SK-N-SH treated with all-trans-retinoic acid at 6 μM for 48 hours (cell line): ENCODE measurements at regions not wholly inside any gene's neighbourhood (a gene's known extent, or its start where the extent isn't known, plus 50 kb on each side); places are given as distances from the start of the nearest gene placed in this dataset.
"Not testable (repeated sequence)": the region's sequence is repeated elsewhere in the genome, so short reads cannot be mapped to it uniquely, and the experiment has no call there.

ENCODE experiments used
- ATAC-seq: fragments of 200-7000 bp; cut with Tn5 transposase; 3 replicates; pipeline ENCODE4 v1.9.1; 2020; ENCODE audit warnings: mild to moderate bottlenecking, moderate library complexity
- ARNTL ChIP-seq: fragments of 450-650 bp; formaldehyde crosslinking; IDR thresholded peaks from 2 replicates; pipeline ENCODE4 v1.5.0; 2020; ENCODE audit warnings: low read depth, mild to moderate bottlenecking, moderate library complexity, borderline replicate concordance
- BACH2 ChIP-seq: fragments of 250-450 bp; sonication (Bioruptor Pico); IDR thresholded peaks from 2 replicates; pipeline ENCODE4 v1.9.0; 2021; ENCODE audit warnings: mild to moderate bottlenecking, borderline replicate concordance
- CREB5 ChIP-seq: fragments of 250-450 bp; sonication (Bioruptor Pico); IDR thresholded peaks from 2 replicates; pipeline ENCODE4 v1.5.1; 2020; ENCODE audit warnings: low read depth, mild to moderate bottlenecking, moderate library complexity
- CSDC2 ChIP-seq: fragments of 250-450 bp; sonication (Bioruptor Pico); IDR thresholded peaks from 2 replicates; pipeline ENCODE4 v1.5.0; 2020; ENCODE audit warnings: mild to moderate bottlenecking, moderate library complexity
- CSRNP3 ChIP-seq: fragments of 250-450 bp; sonication (Bioruptor Pico); IDR thresholded peaks from 2 replicates; pipeline ENCODE4 v1.5.1; 2021; ENCODE audit warnings: mild to moderate bottlenecking, moderate library complexity
- ESRRG ChIP-seq: fragments of 250-450 bp; sonication (Bioruptor Pico); IDR thresholded peaks from 2 replicates; pipeline ENCODE4 v1.6.1; 2021; ENCODE audit warnings: mild to moderate bottlenecking
- GLIS3 ChIP-seq: fragments of 250-450 bp; sonication (Bioruptor Pico); IDR thresholded peaks from 2 replicates; pipeline ENCODE4 v1.5.0; 2020; ENCODE audit warnings: mild to moderate bottlenecking, moderate library complexity
- ISL1 ChIP-seq: fragments of 250-450 bp; sonication (Bioruptor Pico); IDR thresholded peaks from 2 replicates; pipeline ENCODE4 v2.1.2; 2022; ENCODE audit warnings: mild to moderate bottlenecking, moderate library complexity
- OSR1 ChIP-seq: fragments of 250-450 bp; sonication (Bioruptor Pico); IDR thresholded peaks from 2 replicates; pipeline ENCODE4 v1.8.0; 2022; ENCODE audit warnings: moderate library complexity, mild to moderate bottlenecking, inconsistent platforms
- PATZ1 ChIP-seq: fragments of 250-450 bp; sonication (Bioruptor Pico); IDR thresholded peaks from 2 replicates; pipeline ENCODE4 v1.8.0; 2020; ENCODE audit warnings: mild to moderate bottlenecking, moderate library complexity, borderline replicate concordance
- RARB ChIP-seq: fragments of 250-450 bp; sonication (Bioruptor Pico); IDR thresholded peaks from 2 replicates; pipeline ENCODE4 v1.8.0; 2021; ENCODE audit warnings: mild to moderate bottlenecking, moderate library complexity
- TCF4 ChIP-seq: fragments of 250-450 bp; sonication (Bioruptor Pico); IDR thresholded peaks from 2 replicates; pipeline ENCODE4 v1.8.0; 2021; ENCODE audit warnings: mild to moderate bottlenecking, moderate library complexity, borderline replicate concordance
- TOX ChIP-seq: fragments of 250-450 bp; sonication (Bioruptor Pico); IDR thresholded peaks from 2 replicates; pipeline ENCODE4 v1.8.0; 2021; ENCODE audit warnings: mild to moderate bottlenecking, moderate library complexity, borderline replicate concordance
- ZC3H10 ChIP-seq: fragments of 250-450 bp; sonication (Bioruptor Pico); IDR thresholded peaks from 2 replicates; pipeline ENCODE4 v1.5.1; 2021; ENCODE audit warnings: mild to moderate bottlenecking, moderate library complexity
- ZFP3 ChIP-seq: fragments of 250-450 bp; sonication (Bioruptor Pico); IDR thresholded peaks from 2 replicates; pipeline ENCODE4 v1.5.0; 2020; ENCODE audit warnings: mild to moderate bottlenecking, moderate library complexity
- ZFP30 ChIP-seq: fragments of 450-650 bp; formaldehyde crosslinking; IDR thresholded peaks from 2 replicates; pipeline ENCODE4 v1.5.0; 2022; ENCODE audit warnings: mild to moderate bottlenecking, moderate library complexity
- ZNF565 ChIP-seq: fragments of 450-650 bp; formaldehyde crosslinking; conservative IDR thresholded peaks from 2 replicates; pipeline ENCODE4 v1.5.0; 2020; ENCODE audit warnings: low read depth, mild to moderate bottlenecking, moderate library complexity
- ZNF70 ChIP-seq: fragments of 450-650 bp; formaldehyde crosslinking; IDR thresholded peaks from 2 replicates; pipeline ENCODE4 v1.5.0; 2020; ENCODE audit warnings: mild to moderate bottlenecking, moderate library complexity
- ZNF8 ChIP-seq: fragments of 450-650 bp; formaldehyde crosslinking; IDR thresholded peaks from 2 replicates; pipeline ENCODE4 v1.5.0; 2020; ENCODE audit warnings: mild to moderate bottlenecking, moderate library complexity
- TF ChIP-seq, protein P1 (sequence below): fragments of 250-450 bp; sonication (Bioruptor Pico); IDR thresholded peaks from 2 replicates; pipeline ENCODE4 v1.8.0; 2021; ENCODE audit warnings: low read depth, mild to moderate bottlenecking, moderate library complexity, borderline replicate concordance
- TF ChIP-seq, protein P2 (sequence below): fragments of 250-450 bp; sonication (Bioruptor Pico); IDR thresholded peaks from 2 replicates; pipeline ENCODE4 v1.5.0; 2020; ENCODE audit warnings: mild to moderate bottlenecking, moderate library complexity

DNA sequence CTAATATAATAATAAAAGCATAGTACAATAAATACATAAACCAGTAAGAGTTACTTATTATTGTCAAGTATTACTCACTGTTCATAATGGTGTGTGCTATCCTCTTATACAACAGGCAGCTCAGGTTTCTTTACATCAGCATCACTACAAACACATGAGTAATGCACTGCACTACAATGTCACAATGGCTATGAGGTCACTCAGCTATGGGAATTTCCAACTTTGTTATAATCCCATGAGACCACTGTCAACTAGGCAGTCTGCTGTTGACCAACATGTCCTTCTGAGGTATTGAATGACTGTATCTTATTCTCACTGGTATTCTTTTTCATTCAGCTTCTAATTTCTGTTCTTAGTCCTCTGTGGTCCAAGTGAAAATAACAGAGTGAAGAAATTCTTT is 250.4 kb upstream of the DSEL start (continued):
- TF ChIP-seq PATZ1 (CRISPR knock-in tag) = no peak

DNA sequence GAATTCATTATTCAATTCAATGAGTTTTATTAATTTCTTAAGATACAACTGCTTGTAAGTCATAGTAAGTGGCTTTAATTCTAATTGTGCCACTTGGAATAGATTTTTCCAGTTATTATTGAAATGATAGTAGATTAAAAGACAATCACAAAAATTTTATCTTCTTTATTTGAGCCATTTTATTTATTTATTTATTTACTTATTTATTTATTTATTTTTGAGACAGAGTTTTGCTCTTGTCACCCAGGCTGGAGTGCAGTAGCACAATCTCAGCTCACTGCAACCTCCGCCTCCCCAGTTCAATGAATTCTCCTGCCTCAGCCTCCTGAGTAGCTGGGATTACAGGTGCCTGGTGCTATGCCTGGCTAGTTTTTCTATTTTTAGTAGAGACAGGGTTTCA is 235.7 kb upstream of the DSEL start:
- ATAC-seq = not testable (repeated sequence)

DNA sequence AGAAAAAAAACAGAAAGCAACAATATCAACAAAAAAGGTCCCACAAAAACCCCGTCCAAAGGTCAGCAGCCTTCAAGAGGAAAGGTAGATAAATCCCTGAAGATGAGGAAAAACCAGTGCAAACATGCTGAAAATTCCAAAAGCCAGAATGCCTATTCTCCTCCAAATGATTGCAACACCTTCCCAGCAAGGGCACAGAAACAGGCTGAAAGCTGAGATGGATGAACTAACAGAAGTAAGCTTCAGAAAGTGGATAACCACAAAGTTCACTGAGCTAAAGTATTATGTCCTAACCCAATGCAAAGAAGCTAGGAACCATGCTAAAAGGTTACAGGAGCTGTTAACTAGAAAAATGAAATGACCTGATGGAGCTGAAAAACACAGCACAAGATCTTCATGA is 226.4 kb upstream of the DSEL start:
- ATAC-seq = no peak
- TF ChIP-seq BACH2 (CRISPR knock-in tag) (no peak), TOX (CRISPR knock-in tag) (no peak)

- TF ChIP-seq GLIS3 (CRISPR knock-in tag) (no peak), ISL1 (CRISPR knock-in tag) (no peak), PATZ1 (CRISPR knock-in tag) (no peak), ARNTL (CRISPR knock-in tag) (no peak), ZNF70 (no peak)
- ATAC-seq = no peak
These were observed 226.0 kb upstream of the DSEL start for GRCh38 chr18:67742525-67742924.

GRCh38 chr18:67735506-67735905 is 219.0 kb upstream of the DSEL start:
- ATAC-seq = no peak
- TF ChIP-seq ZC3H10 = no peak
- TF ChIP-seq, protein P1, sequence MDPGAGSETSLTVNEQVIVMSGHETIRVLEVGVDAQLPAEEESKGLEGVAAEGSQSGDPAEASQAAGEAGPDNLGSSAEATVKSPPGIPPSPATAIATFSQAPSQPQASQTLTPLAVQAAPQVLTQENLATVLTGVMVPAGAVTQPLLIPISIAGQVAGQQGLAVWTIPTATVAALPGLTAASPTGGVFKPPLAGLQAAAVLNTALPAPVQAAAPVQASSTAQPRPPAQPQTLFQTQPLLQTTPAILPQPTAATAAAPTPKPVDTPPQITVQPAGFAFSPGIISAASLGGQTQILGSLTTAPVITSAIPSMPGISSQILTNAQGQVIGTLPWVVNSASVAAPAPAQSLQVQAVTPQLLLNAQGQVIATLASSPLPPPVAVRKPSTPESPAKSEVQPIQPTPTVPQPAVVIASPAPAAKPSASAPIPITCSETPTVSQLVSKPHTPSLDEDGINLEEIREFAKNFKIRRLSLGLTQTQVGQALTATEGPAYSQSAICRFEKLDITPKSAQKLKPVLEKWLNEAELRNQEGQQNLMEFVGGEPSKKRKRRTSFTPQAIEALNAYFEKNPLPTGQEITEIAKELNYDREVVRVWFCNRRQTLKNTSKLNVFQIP (CRISPR knock-in tag) = no peak
- TF ChIP-seq PATZ1 (CRISPR knock-in tag) = no peak
- no peak for TF ChIP-seq ESRRG
- TF ChIP-seq, protein P2, sequence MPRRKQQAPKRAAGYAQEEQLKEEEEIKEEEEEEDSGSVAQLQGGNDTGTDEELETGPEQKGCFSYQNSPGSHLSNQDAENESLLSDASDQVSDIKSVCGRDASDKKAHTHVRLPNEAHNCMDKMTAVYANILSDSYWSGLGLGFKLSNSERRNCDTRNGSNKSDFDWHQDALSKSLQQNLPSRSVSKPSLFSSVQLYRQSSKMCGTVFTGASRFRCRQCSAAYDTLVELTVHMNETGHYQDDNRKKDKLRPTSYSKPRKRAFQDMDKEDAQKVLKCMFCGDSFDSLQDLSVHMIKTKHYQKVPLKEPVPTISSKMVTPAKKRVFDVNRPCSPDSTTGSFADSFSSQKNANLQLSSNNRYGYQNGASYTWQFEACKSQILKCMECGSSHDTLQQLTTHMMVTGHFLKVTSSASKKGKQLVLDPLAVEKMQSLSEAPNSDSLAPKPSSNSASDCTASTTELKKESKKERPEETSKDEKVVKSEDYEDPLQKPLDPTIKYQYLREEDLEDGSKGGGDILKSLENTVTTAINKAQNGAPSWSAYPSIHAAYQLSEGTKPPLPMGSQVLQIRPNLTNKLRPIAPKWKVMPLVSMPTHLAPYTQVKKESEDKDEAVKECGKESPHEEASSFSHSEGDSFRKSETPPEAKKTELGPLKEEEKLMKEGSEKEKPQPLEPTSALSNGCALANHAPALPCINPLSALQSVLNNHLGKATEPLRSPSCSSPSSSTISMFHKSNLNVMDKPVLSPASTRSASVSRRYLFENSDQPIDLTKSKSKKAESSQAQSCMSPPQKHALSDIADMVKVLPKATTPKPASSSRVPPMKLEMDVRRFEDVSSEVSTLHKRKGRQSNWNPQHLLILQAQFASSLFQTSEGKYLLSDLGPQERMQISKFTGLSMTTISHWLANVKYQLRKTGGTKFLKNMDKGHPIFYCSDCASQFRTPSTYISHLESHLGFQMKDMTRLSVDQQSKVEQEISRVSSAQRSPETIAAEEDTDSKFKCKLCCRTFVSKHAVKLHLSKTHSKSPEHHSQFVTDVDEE (CRISPR knock-in tag) = no peak
- no peak for TF ChIP-seq RARB (CRISPR knock-in tag)
- TF ChIP-seq GLIS3 (CRISPR knock-in tag) = no peak
- no peak for TF ChIP-seq ZFP3 (CRISPR knock-in tag)
- TF ChIP-seq ZNF565 (CRISPR knock-in tag) = no peak
- TF ChIP-seq OSR1 (CRISPR knock-in tag) = no peak
- TF ChIP-seq TCF4 (CRISPR knock-in tag) = no peak
- TF ChIP-seq ISL1 (CRISPR knock-in tag) = no peak
- TF ChIP-seq CSRNP3 (CRISPR knock-in tag) = no peak
- TF ChIP-seq ZNF8 (CRISPR knock-in tag) = no peak
- TF ChIP-seq TOX (CRISPR knock-in tag) = no peak
- no peak for TF ChIP-seq CREB5 (CRISPR knock-in tag)
- no peak for TF ChIP-seq BACH2 (CRISPR knock-in tag)
- TF ChIP-seq ARNTL (CRISPR knock-in tag) = no peak
- no peak for TF ChIP-seq ZFP30 (CRISPR knock-in tag)
- no peak for TF ChIP-seq CSDC2
